Suprapubic skin (tissue), 4 donors: ENCODE measurements at regions not wholly inside any gene's neighbourhood (a gene's known extent, or its start where the extent isn't known, plus 50 kb on each side); places are given as distances from the start of the nearest gene placed in this dataset.

Experiments
- DNase-seq, 2 donors: peaks; one replicate each; pipeline ENCODE4 v3.0.0-alpha.2; 2019; ENCODE audit warnings: low spot score in 2 of 2
- H3K27ac ChIP-seq: fragments of 200-600 bp; sonication (generic); one replicate; pipeline ENCODE4 v1.5.1; 2019
- H3K27me3 ChIP-seq: fragments of 200-600 bp; sonication (generic); one replicate; pipeline ENCODE4 v1.5.1; 2019
- H3K36me3 ChIP-seq: fragments of 200-600 bp; sonication (generic); one replicate; pipeline ENCODE4 v1.5.1; 2019
- H3K4me1 ChIP-seq: fragments of 200-600 bp; sonication (generic); one replicate; pipeline ENCODE4 v1.5.1; 2019
- H3K4me3 ChIP-seq: fragments of 200-600 bp; sonication (generic); one replicate; pipeline ENCODE4 v1.5.1; 2019; ENCODE audit warnings: mild to moderate bottlenecking
- H3K9me3 ChIP-seq: fragments of 200-600 bp; sonication (generic); one replicate; pipeline ENCODE4 v1.5.1; 2019
- CTCF ChIP-seq, 2 donors: fragments of 200-600 bp in 1 of 2; fragments of 450-650 bp in 1 of 2; sonication (generic) in 1 of 2; IDR thresholded peaks; one replicate each; pipeline ENCODE4 v1.5.1; 2016 to 2019; ENCODE audit warnings: antibody characterized with exemption in 2 of 2, mild to moderate bottlenecking in 1 of 2, moderate library complexity in 1 of 2
- EP300 ChIP-seq: sonication (generic); formaldehyde crosslinking; IDR thresholded peaks from one replicate; pipeline ENCODE4 v1.6.1; 2017; ENCODE audit warnings: antibody characterized with exemption
- POLR2A ChIP-seq, 2 donors: fragments of 450-650 bp; IDR thresholded peaks; one replicate each; pipeline ENCODE4 v1.6.1; 2017; ENCODE audit warnings: antibody characterized with exemption in 2 of 2, mild to moderate bottlenecking in 2 of 2, moderate library complexity in 2 of 2
- POLR2AphosphoS5 ChIP-seq, 3 donors: sonication (generic); formaldehyde crosslinking; IDR thresholded peaks; one replicate each; pipeline ENCODE4 v1.6.1; 2017; ENCODE audit warnings: antibody characterized with exemption in 3 of 3
- WGBS: methylation state at CpG from one replicate; pipeline ENCODE4 v1.1.5; 2018; 5-methylcytosine and 5-hydroxymethylcytosine counted together

- TF ChIP-seq CTCF (IDR thresholded peaks at IDR 0.05) = no peak
- no peak for TF ChIP-seq POLR2A (IDR thresholded peaks at IDR 0.05)
- TF ChIP-seq EP300 = no peak
- TF ChIP-seq POLR2AphosphoS5 (IDR thresholded peaks at IDR 0.05) = no peak
- 92% methylated on average over 1 of the region's 1 CpG for WGBS
- no peak overlapping the region for H3K27ac ChIP-seq
- peaks cover 7% of the 10 kb centered on the region for H3K9me3 ChIP-seq
- H3K4me3 ChIP-seq = no peak overlapping the region
- DNase-seq = no peak
- no peaks in the 10 kb centered on the region for H3K27me3 ChIP-seq
- no peaks in the 10 kb centered on the region for H3K36me3 ChIP-seq
- no peaks in the 10 kb centered on the region for H3K4me1 ChIP-seq
These were observed 552.3 kb downstream of the TDRD15 start for GRCh38 chr2:21676041-21676440.

GRCh38 chr2:21676676-21677075, 552.9 kb downstream of the TDRD15 start:
- TF ChIP-seq POLR2AphosphoS5 (IDR thresholded peaks at IDR 0.05) (no peak), EP300 (no peak), POLR2A (IDR thresholded peaks at IDR 0.05) (no peak), CTCF (IDR thresholded peaks at IDR 0.05) (no peak)
- Histone ChIP-seq H3K9me3 (peaks cover 9% of the 10 kb centered on the region), H3K27me3 (no peaks in the 10 kb centered on the region), H3K4me1 (no peaks in the 10 kb centered on the region), H3K4me3 (no peak overlapping the region), H3K36me3 (no peaks in the 10 kb centered on the region), H3K27ac (no peak overlapping the region)
- no peak for DNase-seq

DNA sequence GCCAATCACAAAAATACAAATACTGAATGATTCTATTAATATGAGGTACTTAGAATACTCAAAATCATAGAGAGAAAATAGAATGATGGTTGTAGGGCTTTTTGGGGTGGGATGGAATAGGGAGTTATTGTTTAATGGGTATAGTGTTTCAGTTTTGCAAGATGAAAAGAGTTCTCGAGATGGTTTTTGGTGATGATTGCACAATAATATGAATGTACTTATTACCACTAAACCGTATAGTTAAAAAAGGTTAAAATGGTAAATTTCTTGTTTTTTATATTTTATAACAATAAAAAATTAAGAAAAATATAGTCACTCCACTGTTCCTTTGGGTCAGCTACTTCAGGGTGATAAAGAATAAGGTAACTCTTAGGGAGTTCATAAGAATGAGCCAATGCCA, 560.1 kb downstream of the TDRD15 start:
- Histone ChIP-seq H3K4me3 (no peak overlapping the region), H3K27me3 (no peaks in the 10 kb centered on the region), H3K4me1 (no peaks in the 10 kb centered on the region), H3K36me3 (no peaks in the 10 kb centered on the region), H3K9me3 (peaks cover 9% of the 10 kb centered on the region), H3K27ac (no peak overlapping the region)
- TF ChIP-seq POLR2A (IDR thresholded peaks at IDR 0.05) (no peak), EP300 (no peak), POLR2AphosphoS5 (IDR thresholded peaks at IDR 0.05) (no peak), CTCF (IDR thresholded peaks at IDR 0.05) (no peak)
- DNase-seq = no peak
- 91% methylated on average over 2 of the region's 2 CpGs for WGBS

GRCh38 chr2:21687589-21687988, 563.8 kb downstream of the TDRD15 start:
- Histone ChIP-seq H3K27me3 (no peaks in the 10 kb centered on the region), H3K4me3 (no peak overlapping the region), H3K9me3 (no peaks in the 10 kb centered on the region), H3K4me1 (no peaks in the 10 kb centered on the region), H3K36me3 (no peaks in the 10 kb centered on the region), H3K27ac (no peak overlapping the region)
- DNase-seq = no peak
- no peak for TF ChIP-seq CTCF (IDR thresholded peaks at IDR 0.05)
- no peak for TF ChIP-seq EP300
- no peak for TF ChIP-seq POLR2A (IDR thresholded peaks at IDR 0.05)
- no peak for TF ChIP-seq POLR2AphosphoS5 (IDR thresholded peaks at IDR 0.05)
- 93% methylated on average over 2 of the region's 2 CpGs for WGBS

- Histone ChIP-seq H3K36me3 (no peaks in the 10 kb centered on the region), H3K4me1 (no peaks in the 10 kb centered on the region)
- DNase-seq = no peak
These were observed 566.2 kb downstream of the TDRD15 start for GRCh38 chr2:21690005-21690404.

More at GRCh38 chr2:21690005-21690404, 566.2 kb downstream of the TDRD15 start:
- no peak overlapping the region for H3K4me3 ChIP-seq
- H3K27ac ChIP-seq = no peak overlapping the region
- no peaks in the 10 kb centered on the region for H3K9me3 ChIP-seq
- no peaks in the 10 kb centered on the region for H3K27me3 ChIP-seq
- TF ChIP-seq POLR2A (IDR thresholded peaks at IDR 0.05) (no peak), CTCF (IDR thresholded peaks at IDR 0.05) (no peak), POLR2AphosphoS5 (IDR thresholded peaks at IDR 0.05) (no peak)
